Peyer's patch (tissue), 4 donors: ENCODE measurements at regions not wholly inside any gene's neighbourhood (a gene's known extent, or its start where the extent isn't known, plus 50 kb on each side); places are given as distances from the start of the nearest gene placed in this dataset.

Experiments
- DNase-seq, 3 donors: peaks; one replicate each; pipeline ENCODE4 v3.0.0-alpha.2; 2017 to 2019
- H3K27ac ChIP-seq, 4 donors: fragments of 200-600 bp; sonication (generic); one replicate each; pipeline ENCODE4 v1.5.1; 2016 to 2019
- H3K27me3 ChIP-seq, 2 donors: fragments of 200-600 bp; sonication (generic); one replicate each; pipeline ENCODE4 v1.5.1; 2019
- H3K36me3 ChIP-seq, 3 donors: fragments of 200-600 bp; sonication (generic); one replicate each; pipeline ENCODE4 v1.5.1; 2016 to 2019
- H3K4me1 ChIP-seq, 4 donors: fragments of 200-600 bp; sonication (generic); one replicate each; pipeline ENCODE4 v1.5.1; 2016 to 2019
- H3K4me3 ChIP-seq, 4 donors: fragments of 200-600 bp; sonication (generic); 1 replicate in 3 of 4; 2 replicates in 1 of 4; pipeline ENCODE4 v1.5.1; 2016 to 2019; ENCODE audit warnings: mild to moderate bottlenecking in 1 of 4
- H3K9me3 ChIP-seq, 4 donors: fragments of 200-600 bp; sonication (generic); one replicate each; pipeline ENCODE4 v1.5.1; 2016 to 2019; ENCODE audit warnings: mild to moderate bottlenecking in 1 of 4
- CTCF ChIP-seq, 6 experiments: fragments of 450-650 bp in 4 of 6; fragments of 200-600 bp in 2 of 6; sonication (generic) in 1 of 6; IDR thresholded peaks; one replicate each; pipeline ENCODE4 v1.5.1; 2017 to 2019; ENCODE audit warnings: antibody characterized with exemption in 6 of 6, mild to moderate bottlenecking in 3 of 6, moderate library complexity in 1 of 6
- POLR2A ChIP-seq, 2 donors: fragments of 450-650 bp; IDR thresholded peaks; one replicate each; pipeline ENCODE4 v1.5.1; 2017; ENCODE audit warnings: antibody characterized with exemption in 2 of 2, mild to moderate bottlenecking in 2 of 2, moderate library complexity in 2 of 2

GRCh38 chr16:11404603-11405002 lies 59.3 kb downstream of the RMI2 start:
- Histone ChIP-seq H3K4me3 (no peak overlapping the region), H3K4me1 (no peaks in the 10 kb centered on the region), H3K36me3 (no peaks in the 10 kb centered on the region), H3K27ac (no peak overlapping the region), H3K27me3 (no peaks in the 10 kb centered on the region), H3K9me3 (no peaks in the 10 kb centered on the region)
- TF ChIP-seq POLR2A (IDR thresholded peaks at IDR 0.05) (no peak), CTCF (IDR thresholded peaks at IDR 0.05) (no peak)
- no peak for DNase-seq

- no peak for TF ChIP-seq POLR2A (IDR thresholded peaks at IDR 0.05)
- TF ChIP-seq CTCF (IDR thresholded peaks at IDR 0.05), result peak in 5 of 6 experiments; percentile 23 to 48 (median 43)
- DNase-seq, result peak in 2 of 3 donors; percentile 33 to 73
These were observed 60.3 kb downstream of the RMI2 start for GRCh38 chr16:11405331-11406176.

GRCh38 chr16:11406177-11406560 lies 60.9 kb downstream of the RMI2 start:
- Histone ChIP-seq H3K27ac (no peak overlapping the region), H3K4me1 (no peaks in the 10 kb centered on the region), H3K9me3 (no peaks in the 10 kb centered on the region), H3K27me3 (no peaks in the 10 kb centered on the region), H3K4me3 (no peak overlapping the region), H3K36me3 (no peaks in the 10 kb centered on the region)
- DNase-seq, result no peak
- TF ChIP-seq POLR2A (IDR thresholded peaks at IDR 0.05), result no peak
- TF ChIP-seq CTCF (IDR thresholded peaks at IDR 0.05), result no peak

More at GRCh38 chr16:11405331-11406176, 60.3 kb downstream of the RMI2 start:
- Histone ChIP-seq H3K9me3 (no peaks in the 10 kb centered on the region), H3K4me1 (no peaks in the 10 kb centered on the region), H3K4me3 (no peak overlapping the region), H3K27ac (no peak overlapping the region), H3K27me3 (no peaks in the 10 kb centered on the region), H3K36me3 (no peaks in the 10 kb centered on the region)

GRCh38 chr16:11407047-11407982 lies 62.1 kb downstream of the RMI2 start:
- H3K27ac ChIP-seq, result no peak overlapping the region
- no peak overlapping the region for H3K4me3 ChIP-seq
- H3K9me3 ChIP-seq, result no peaks in the 10 kb centered on the region
- DNase-seq, result peak in 2 of 3 donors; percentile 52 to 83
- TF ChIP-seq CTCF (IDR thresholded peaks at IDR 0.05) (peak; percentile 28 to 86 (median 74)), POLR2A (IDR thresholded peaks at IDR 0.05) (no peak)
- H3K27me3 ChIP-seq, result no peaks in the 10 kb centered on the region
- H3K4me1 ChIP-seq, result no peaks in the 10 kb centered on the region
- no peaks in the 10 kb centered on the region for H3K36me3 ChIP-seq

GRCh38 chr16:11408216-11408615 lies 63.0 kb downstream of the RMI2 start:
- no peaks in the 10 kb centered on the region for H3K9me3 ChIP-seq
- no peaks in the 10 kb centered on the region for H3K4me1 ChIP-seq
- no peak overlapping the region for H3K27ac ChIP-seq
- H3K27me3 ChIP-seq, result no peaks in the 10 kb centered on the region
- H3K36me3 ChIP-seq, result no peaks in the 10 kb centered on the region
- DNase-seq, result no peak
- TF ChIP-seq CTCF (IDR thresholded peaks at IDR 0.05), result no peak
- no peak for TF ChIP-seq POLR2A (IDR thresholded peaks at IDR 0.05)
- no peak overlapping the region for H3K4me3 ChIP-seq
